ENCODE measurements at regions not wholly inside any gene's neighbourhood (a gene's known extent, or its start where the extent isn't known, plus 50 kb on each side); places are given as distances from the start of the nearest gene placed in this dataset.

DNA sequence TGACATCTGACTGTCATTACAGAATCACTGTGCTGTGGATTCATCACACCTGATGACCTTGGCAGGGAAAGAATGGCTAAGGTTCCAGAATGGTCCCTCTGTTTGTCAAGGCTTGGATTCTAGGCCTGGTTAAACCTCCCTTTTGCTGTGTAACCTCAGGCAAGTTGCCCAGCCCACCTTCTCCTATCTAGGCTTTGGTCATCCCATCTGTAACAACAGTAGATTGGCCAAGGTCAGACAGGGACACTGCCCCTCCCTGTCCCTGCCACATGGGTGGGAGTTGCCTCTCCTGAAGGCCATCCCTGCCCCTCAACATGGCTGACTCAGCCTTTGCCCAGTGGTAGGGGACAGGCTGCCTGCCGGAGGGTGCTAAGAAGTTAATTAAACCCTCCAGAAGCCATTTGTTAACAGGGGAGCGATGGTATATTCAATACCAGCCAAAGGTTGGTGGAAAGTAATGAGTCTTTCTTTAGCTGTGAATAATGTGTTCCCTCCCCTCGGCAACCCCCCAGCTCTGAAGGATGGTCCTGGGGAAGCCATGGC is 149.8 kb upstream of the PCBD1 start:
- ChIA-PET POLR2A (no interaction called here), CTCF (interaction anchor here (0.9 kb wide), 1 partner anchor 26 kb away, joined by 4 read pairs; no protein-coding TSS in a partner anchor)
- DNase-seq, result no peak
- Histone ChIP-seq H3K79me2 (ENCODE audit: insufficient read depth) (no peaks in the 10 kb centered on the region), H3K9ac (no peak overlapping the region), H3K4me3 (ENCODE audit: low read depth in 2 of 2, low read length in 1 of 2) (no peak overlapping the region), H3K9me3 (no peaks in the 10 kb centered on the region), H2AFZ (ENCODE audit: low read depth) (no peak overlapping the region), H3F3A (replicated peaks; ENCODE audit: insufficient read depth) (no peaks in the 10 kb centered on the region), H4K20me1 (ENCODE audit: insufficient read depth) (no peaks in the 10 kb centered on the region), H3K27ac (ENCODE audit: low read depth in 2 of 2, low read length in 1 of 2) (no peak overlapping the region), H3K4me1 (ENCODE audit: control insufficient read depth in 1 of 2, insufficient read depth in 2 of 2, low read depth in 1 of 2, low read length in 1 of 2) (peaks cover 0 to 52% of the 10 kb centered on the region in 2 experiments; a peak in 1 of 4 replicates), H3K9me2 (no peaks in the 10 kb centered on the region), H3K27me3 (ENCODE audit: insufficient read depth) (no peaks in the 10 kb centered on the region; the same call in 1 of the 2 replicates), H3K36me3 (replicated peaks in 1 of 2; ENCODE audit: control insufficient read depth in 1 of 2, insufficient read depth in 2 of 2, low read length in 1 of 2) (no peaks in the 10 kb centered on the region), H3K4me2 (no peak overlapping the region)
- TF ChIP-seq TAF1 (IDR thresholded peaks at IDR 0.05; ENCODE audit: borderline replicate concordance, low read depth, low read length) (no peak), TEAD4 (IDR thresholded peaks at IDR 0.05; ENCODE audit: borderline replicate concordance, insufficient read depth) (no peak), MAX (IDR thresholded peaks at IDR 0.05; ENCODE audit: low read depth) (no peak), RFX5 (IDR thresholded peaks at IDR 0.05; ENCODE audit: low read length) (no peak), RAD21 (IDR thresholded peaks at IDR 0.05; ENCODE audit: low read length) (no peak)
- TF ChIP-seq, protein P1, sequence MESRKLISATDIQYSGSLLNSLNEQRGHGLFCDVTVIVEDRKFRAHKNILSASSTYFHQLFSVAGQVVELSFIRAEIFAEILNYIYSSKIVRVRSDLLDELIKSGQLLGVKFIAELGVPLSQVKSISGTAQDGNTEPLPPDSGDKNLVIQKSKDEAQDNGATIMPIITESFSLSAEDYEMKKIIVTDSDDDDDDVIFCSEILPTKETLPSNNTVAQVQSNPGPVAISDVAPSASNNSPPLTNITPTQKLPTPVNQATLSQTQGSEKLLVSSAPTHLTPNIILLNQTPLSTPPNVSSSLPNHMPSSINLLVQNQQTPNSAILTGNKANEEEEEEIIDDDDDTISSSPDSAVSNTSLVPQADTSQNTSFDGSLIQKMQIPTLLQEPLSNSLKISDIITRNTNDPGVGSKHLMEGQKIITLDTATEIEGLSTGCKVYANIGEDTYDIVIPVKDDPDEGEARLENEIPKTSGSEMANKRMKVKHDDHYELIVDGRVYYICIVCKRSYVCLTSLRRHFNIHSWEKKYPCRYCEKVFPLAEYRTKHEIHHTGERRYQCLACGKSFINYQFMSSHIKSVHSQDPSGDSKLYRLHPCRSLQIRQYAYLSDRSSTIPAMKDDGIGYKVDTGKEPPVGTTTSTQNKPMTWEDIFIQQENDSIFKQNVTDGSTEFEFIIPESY (IDR thresholded peaks at IDR 0.05; ENCODE audit: borderline replicate concordance, low read depth), result no peak
- 56% methylated on average over 3 of the region's 3 CpGs for WGBS (ENCODE audit: low lambda C conversion rate)

DNA sequence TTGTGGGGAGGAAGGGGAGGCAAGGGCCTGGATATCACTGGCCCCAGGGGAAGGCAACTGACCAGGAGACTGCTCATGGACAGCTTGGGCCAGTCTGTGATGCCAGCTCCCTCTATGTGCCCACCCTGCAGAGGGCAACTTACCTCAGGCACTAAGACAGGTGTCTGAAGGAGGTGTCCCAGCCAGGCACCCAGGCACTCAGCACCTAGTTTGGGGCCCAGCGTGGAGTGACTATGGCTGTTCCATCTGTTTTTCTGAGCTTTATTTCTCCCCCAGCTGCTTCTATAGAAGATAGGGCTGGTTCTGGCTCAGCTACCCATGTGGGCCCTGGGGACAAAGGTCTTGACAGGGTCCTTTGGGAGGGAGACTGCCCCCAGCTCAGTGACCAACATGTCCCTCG is 150.6 kb upstream of the PCBD1 start:
- no peak for DNase-seq
- ChIA-PET CTCF (interaction anchor here (0.9 to 1.0 kb wide), 2 partner anchors 25 to 63 kb away, joined by 3 to 4 read pairs; no protein-coding TSS in a partner anchor), POLR2A (no interaction called here)
- Histone ChIP-seq H3K27ac (ENCODE audit: low read depth in 2 of 2, low read length in 1 of 2) (no peak overlapping the region), H3K4me3 (ENCODE audit: low read depth in 2 of 2, low read length in 1 of 2) (no peak overlapping the region), H4K20me1 (ENCODE audit: insufficient read depth) (no peaks in the 10 kb centered on the region), H3K4me2 (no peak overlapping the region), H3K9me3 (no peaks in the 10 kb centered on the region), H3F3A (replicated peaks; ENCODE audit: insufficient read depth) (no peaks in the 10 kb centered on the region), H3K4me1 (ENCODE audit: control insufficient read depth in 1 of 2, insufficient read depth in 2 of 2, low read depth in 1 of 2, low read length in 1 of 2) (peaks cover 0 to 52% of the 10 kb centered on the region in 2 experiments; a peak in 1 of 4 replicates), H3K79me2 (ENCODE audit: insufficient read depth) (no peaks in the 10 kb centered on the region), H3K27me3 (ENCODE audit: insufficient read depth) (no peaks in the 10 kb centered on the region; the same call in 1 of the 2 replicates), H3K36me3 (replicated peaks in 1 of 2; ENCODE audit: control insufficient read depth in 1 of 2, insufficient read depth in 2 of 2, low read length in 1 of 2) (no peaks in the 10 kb centered on the region), H3K9me2 (no peaks in the 10 kb centered on the region), H2AFZ (ENCODE audit: low read depth) (no peak overlapping the region), H3K9ac (no peak overlapping the region)
- TF ChIP-seq RCOR1 (IDR thresholded peaks at IDR 0.05; ENCODE audit: low read length), result no peak
- TF ChIP-seq EZH2phosphoT487 (IDR thresholded peaks at IDR 0.05; ENCODE audit: borderline replicate concordance, low read depth), result no peak
- no peak for TF ChIP-seq SIN3A (IDR thresholded peaks at IDR 0.05; ENCODE audit: borderline replicate concordance, low read depth, low read length)
- TF ChIP-seq FOSL2 (IDR thresholded peaks at IDR 0.05; ENCODE audit: borderline replicate concordance, low read depth), result no peak
- TF ChIP-seq GABPA (IDR thresholded peaks at IDR 0.05; ENCODE audit: low read depth), result no peak
- TF ChIP-seq JUND (IDR thresholded peaks at IDR 0.05), result no peak
- no peak for TF ChIP-seq RXRA (IDR thresholded peaks at IDR 0.05; ENCODE audit: borderline replicate concordance, low read depth)
- TF ChIP-seq POLR2AphosphoS5 (IDR thresholded peaks at IDR 0.05; ENCODE audit: low read depth, low read length), result no peak
- no peak for TF ChIP-seq YY1 (IDR thresholded peaks at IDR 0.05; ENCODE audit: low read depth)
- no peak for TF ChIP-seq MEF2A (IDR thresholded peaks at IDR 0.05; ENCODE audit: borderline replicate concordance, low read depth)
- no peak for TF ChIP-seq TAF1 (IDR thresholded peaks at IDR 0.05; ENCODE audit: borderline replicate concordance, low read depth, low read length)
- no peak for TF ChIP-seq TEAD4 (IDR thresholded peaks at IDR 0.05; ENCODE audit: borderline replicate concordance, insufficient read depth)
- TF ChIP-seq REST (IDR thresholded peaks at IDR 0.05; ENCODE audit: low read depth, low read length), result no peak
- TF ChIP-seq TCF12 (IDR thresholded peaks at IDR 0.05), result no peak
- TF ChIP-seq SMC3 (IDR thresholded peaks at IDR 0.05; ENCODE audit: low read depth, low read length), result no peak
- 71% methylated on average over 1 of the region's 2 CpGs for WGBS (ENCODE audit: low lambda C conversion rate)
